Activated CD4-positive, alpha-beta T cell treated with anti-CD3 and anti-CD28 coated beads, Interleukin-2, Interleukin-4, amounts not matched to agents 100 ng/mL and 50 ng/mL, durations not matched to agents 16 hours and 8 hours (primary cell): ENCODE measurements at regions not wholly inside any gene's neighbourhood (a gene's known extent, or its start where the extent isn't known, plus 50 kb on each side); places are given as distances from the start of the nearest gene placed in this dataset.

Experiments
- DNase-seq: peaks from one replicate; pipeline ENCODE4 v3.0.0-alpha.2; 2020; ENCODE audit warnings: low spot score

DNA sequence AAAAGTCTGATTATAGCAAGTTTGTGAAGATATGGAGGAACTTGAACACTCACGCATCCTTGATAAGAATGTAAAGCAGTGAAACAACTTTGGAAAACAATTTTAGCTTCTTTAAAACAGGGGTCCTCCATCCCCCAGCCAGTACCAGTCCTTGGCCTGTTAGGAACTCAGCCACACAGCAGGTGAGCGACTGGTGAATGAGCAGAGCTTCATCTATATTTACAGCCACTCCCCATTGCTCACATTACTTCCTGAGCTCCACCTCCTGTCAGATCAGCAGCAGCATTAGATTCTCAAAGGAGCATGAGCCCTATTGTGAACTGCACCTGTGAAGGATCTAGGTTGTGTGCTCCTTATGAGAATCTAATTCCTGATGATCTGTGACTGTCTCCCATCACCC is 530.3 kb upstream of the PRKX start:
- no peak for DNase-seq

GRCh38 chrX:4240541-4241194 is 527.2 kb upstream of the PRKX start:
- peak; percentile 20 for DNase-seq

DNA sequence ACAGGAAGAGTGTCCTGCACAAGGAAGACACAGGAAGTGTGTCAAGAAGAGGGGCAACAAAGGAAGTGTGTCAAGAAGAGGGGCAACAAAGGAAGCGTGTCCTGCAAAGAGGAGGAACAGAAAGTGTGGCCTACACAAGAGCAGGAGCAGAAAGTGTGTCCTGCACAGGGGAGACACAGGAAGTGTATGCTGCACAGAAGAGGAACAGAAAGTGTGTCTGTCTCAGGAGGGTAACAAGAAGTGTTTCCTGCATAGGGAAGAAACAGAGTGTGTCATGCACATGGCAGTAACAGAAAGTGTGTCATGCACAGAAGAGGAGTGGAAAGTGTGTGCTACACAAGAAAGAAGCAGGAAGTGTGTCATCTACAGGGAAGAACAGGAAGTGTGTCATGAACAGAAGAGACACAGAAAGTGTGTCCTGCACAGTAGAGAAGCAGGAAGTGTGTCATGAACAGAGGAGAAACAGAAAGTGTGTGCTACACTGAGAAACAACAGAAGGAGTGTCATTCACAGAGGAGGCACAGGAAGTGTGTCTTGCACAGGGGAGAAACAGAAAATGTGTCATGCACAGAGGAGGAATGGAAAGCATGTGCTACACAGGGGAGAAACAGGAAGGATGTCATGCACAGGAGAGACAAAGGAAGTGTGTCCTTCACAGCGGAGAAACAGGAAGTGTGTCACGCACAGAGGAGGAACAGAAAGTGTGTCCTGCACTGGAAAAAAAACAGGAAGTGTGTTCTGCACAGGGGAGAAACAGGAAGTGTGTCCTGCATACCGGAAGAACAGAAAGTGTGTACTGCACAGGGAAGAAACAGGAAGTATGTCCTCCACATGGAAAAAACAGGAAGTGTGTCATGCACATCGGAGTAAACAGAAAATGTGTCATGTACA is 526.4 kb upstream of the PRKX start:
- no peak for DNase-seq

GRCh38 chrX:4238916-4239315 is 525.5 kb upstream of the PRKX start:
- no peak for DNase-seq

DNA sequence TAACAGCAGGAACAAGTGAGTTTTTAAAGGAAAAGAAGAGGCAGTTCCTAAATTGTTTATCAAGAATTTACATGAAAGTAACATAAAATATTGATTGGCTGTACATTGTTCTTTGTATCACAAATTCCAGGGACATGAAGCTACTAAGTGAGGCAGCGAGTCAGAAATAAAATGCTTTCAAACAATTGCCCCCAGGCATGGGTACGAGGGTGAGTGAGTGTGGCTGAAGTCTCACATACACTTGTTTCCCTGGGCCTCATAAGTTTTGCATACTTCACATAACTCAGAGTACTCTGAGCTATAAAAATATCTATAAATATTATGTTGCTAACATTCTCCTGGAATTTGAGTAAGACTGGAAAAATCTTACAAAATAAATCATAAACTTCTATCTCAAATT is 511.6 kb upstream of the PRKX start:
- no peak for DNase-seq

DNA sequence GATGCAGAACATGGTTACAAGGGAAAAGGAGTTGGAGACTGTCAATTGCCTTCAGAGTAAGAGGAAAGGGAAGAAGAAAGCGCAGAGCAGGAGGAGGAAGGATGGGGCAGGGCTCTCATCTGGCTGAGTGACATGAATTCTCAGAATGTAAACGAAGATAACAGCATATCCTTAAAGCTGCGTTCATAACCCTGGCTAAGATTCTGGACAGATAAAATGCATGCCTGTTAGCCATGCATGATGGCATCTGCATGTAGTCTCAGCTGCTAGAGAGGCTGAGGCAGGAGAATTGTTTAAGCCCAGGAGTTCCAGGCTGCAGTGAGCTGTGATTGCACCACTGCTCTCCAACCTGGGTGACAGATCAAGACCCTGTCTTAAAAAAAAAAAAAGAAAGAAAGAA is 493.5 kb upstream of the PRKX start:
- DNase-seq = no peak

DNA sequence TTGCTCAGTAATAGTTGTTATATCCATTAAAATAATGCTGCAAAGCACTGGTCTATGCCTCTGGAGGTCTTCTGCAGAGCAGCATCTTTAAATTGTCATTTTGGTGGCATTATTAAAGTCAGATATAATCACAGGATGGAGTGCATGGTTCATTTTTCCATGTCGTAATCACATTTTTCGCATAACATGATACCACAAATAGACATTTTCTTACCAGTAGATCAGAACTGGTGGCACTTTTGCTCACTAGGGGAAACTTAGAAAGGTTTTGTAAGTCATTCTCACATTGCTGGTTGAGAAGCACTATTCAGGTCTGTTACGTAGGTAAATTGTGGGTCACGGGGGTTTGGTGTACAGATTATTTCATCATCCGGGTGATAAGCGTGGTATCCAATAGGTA is 484.5 kb upstream of the PRKX start:
- no peak for DNase-seq

- DNase-seq = no peak
These were observed 480.2 kb upstream of the PRKX start for GRCh38 chrX:4193500-4194155.

DNA sequence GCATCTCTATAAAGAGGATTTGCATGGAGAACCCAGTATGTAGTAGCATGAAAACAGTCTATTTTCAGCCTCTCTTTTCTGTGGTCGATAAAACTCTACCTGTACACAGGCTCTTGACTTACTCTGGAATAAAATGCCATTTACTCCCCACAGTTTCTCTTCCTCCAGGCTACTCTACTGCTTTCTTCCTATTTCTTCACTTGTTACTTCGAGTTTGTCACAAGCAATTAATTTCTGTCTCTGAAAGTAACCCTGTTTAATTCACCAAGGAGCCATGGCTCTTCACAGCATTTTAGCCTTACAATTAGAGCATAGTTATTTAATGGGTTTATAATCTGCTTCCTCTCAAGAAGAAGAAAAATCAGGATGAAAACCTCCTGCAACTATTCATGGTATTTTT is 472.9 kb upstream of the PRKX start:
- DNase-seq = no peak

DNA sequence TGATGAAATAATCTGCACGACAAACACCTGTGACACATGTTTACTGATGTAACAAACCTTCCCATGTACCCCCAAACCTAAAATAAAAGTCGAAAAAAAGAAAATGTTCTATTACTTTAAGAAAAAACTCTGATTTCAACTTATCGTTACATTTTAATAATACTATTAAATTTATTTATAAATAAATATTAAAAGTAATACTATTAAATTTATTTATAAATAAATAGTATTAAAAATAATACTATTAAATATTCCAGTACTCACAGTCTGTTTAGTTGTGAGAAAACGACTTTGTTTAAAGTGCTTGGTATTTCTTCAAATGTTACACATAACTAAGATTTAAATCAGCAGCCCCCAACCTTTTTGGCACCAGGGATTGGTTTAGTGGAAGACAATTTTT is 471.6 kb upstream of the PRKX start:
- DNase-seq = no peak

DNA sequence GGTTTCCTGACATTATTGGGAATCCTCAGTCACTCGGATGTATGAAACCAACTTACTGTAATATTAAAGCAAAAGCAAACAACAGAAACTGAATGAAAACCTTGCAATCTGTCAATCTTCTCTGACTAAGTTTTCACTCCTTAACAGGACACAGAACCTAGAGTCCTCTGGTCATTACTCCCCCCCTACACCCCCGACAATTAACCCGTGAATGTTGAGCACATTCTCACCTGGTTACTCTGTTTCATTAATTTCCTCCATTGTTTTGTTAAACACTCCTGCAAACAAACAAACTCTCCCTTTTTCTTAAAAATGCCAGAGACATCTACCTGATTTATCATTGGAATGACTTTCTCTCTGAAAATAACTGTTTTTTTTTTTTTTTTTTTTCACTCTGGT is 469.0 kb upstream of the PRKX start:
- DNase-seq = no peak

DNA sequence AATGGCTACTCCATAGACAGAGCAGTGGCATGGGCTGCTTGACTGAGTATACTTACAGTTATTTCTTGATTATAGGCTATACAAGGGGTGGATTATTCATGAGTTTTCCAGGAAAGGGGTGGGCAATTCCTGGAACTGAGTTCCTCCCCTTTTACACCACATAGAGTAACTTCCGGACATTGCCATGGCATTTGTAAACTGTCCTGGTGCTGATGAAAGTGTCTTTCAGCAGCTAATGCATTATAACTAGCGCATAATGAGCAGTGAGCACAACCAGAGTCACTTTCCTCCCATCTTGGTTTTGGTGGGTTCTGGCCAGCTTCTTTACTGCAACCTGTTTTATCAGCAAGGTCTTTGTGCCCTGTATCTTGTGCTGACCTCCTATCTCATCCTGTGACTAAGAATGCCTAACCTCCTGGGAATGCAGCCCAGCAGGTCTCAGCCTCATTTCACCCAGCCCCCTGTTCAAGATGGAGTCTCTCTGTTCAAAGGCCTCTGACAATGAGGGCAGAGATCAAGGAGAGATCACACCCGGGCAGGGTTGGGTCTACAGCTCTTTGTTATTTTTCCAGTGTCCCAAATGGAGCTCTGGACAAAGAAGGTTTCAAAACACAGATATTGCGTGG is 468.4 kb upstream of the PRKX start:
- no peak for DNase-seq

- DNase-seq = no peak
These were observed 465.6 kb upstream of the PRKX start for GRCh38 chrX:4179031-4179430.

DNA sequence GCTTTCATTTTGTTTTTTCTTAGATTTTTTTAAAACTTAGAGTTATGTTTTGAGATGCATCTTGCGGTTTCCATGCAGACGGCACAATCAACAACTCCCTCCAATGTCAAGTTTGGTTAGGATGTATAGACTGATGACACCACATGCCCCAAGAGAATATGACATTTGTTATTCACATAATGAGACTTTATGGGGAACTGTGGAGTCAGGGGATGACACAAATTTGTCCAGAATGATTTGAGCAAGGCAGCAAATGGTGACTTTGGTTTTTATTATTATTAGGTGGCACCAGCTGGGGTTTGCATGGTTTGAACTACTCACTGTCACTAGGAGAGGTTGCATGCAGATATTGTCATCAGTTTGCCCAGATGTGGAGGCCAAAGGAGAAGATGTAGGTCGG is 461.8 kb upstream of the PRKX start:
- no peak for DNase-seq

DNA sequence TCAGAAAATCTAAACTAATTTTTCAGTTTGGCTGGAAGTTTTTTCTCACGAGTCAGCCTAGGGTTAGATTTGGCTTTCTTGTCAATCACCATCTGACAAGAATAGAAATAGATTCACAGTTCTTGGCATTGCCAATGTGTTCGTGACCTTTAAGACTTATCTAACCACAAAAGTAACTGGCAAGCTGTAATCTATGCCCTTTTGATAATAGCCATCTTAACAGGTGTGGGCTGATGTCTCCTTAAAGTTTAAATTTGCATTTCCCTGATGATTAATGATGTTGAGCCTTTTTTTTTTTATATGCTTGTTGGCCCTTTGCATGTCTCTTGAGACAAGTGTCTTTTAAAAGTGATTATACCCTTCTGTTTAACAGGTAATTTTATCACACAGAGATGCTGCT is 460.3 kb upstream of the PRKX start:
- no peak for DNase-seq

- DNase-seq = no peak
These were observed 438.3 kb upstream of the PRKX start for GRCh38 chrX:4151798-4152197.

DNA sequence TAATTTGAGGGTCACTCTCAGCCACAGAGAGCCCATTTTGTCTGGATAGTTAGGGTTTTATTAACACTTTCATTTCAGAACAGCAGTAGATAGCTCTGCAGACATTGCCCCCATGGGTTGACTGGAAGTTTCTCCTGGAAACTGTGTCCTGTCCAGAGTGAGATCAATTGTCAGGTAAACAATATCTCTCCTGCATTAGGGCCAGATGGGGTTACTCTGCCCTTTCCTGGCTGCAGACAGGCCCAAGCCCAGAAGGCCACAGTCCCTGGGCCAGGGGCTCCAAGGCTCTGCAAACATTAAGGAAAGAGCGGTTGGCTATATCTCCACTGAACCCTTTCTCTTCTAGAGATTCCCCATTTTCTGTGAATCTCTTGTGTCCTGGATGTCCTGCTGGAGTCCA is 436.8 kb upstream of the PRKX start:
- no peak for DNase-seq

DNA sequence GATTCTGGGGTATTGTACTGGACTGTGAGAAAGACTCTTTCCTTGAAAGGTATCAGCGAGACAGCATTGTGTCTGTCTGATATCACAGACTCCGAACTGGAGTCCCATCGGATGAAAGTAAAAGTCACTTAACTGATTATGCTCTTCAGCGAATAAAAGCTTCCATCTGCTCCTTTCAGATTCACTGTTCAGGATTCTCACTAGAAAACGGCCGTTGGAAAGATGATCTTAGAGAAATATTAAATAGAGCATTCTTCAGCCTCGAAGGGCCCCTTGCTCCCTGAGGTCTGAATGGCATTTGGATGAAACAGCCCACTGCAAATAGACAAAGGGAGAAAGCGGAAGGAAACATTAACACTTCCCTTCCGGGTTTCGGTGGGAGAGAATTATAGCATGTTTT is 416.2 kb upstream of the PRKX start:
- DNase-seq = no peak

GRCh38 chrX:4118666-4119530 is 405.4 kb upstream of the PRKX start:
- no peak for DNase-seq

- no peak for DNase-seq
These were observed 397.5 kb upstream of the PRKX start for GRCh38 chrX:4110964-4111363.

- no peak for DNase-seq
These were observed 381.5 kb upstream of the PRKX start for GRCh38 chrX:4094926-4095325.
